ENCODE measurements at regions not wholly inside any gene's neighbourhood (a gene's known extent, or its start where the extent isn't known, plus 50 kb on each side); places are given as distances from the start of the nearest gene placed in this dataset.

DNA sequence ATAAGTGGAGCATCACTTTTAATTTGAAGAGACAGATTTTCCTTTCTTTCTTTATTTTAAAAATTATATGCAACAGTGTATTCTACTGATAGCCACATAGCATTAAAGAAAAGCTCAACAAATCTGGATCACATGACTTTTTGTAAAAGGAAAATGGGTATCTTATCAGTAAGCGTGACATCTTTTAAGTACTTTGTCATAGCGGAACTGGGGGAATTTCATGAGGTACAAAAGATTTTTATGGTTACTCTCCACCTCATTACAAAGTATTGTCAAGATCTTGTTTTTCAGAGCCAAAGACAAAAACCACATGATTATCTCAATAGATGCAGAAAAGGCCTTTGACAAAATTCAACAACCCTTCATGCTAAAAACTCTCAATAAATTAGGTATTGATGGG is 219.6 kb upstream of the ZPLD1 start:
- TF ChIP-seq, protein P1, sequence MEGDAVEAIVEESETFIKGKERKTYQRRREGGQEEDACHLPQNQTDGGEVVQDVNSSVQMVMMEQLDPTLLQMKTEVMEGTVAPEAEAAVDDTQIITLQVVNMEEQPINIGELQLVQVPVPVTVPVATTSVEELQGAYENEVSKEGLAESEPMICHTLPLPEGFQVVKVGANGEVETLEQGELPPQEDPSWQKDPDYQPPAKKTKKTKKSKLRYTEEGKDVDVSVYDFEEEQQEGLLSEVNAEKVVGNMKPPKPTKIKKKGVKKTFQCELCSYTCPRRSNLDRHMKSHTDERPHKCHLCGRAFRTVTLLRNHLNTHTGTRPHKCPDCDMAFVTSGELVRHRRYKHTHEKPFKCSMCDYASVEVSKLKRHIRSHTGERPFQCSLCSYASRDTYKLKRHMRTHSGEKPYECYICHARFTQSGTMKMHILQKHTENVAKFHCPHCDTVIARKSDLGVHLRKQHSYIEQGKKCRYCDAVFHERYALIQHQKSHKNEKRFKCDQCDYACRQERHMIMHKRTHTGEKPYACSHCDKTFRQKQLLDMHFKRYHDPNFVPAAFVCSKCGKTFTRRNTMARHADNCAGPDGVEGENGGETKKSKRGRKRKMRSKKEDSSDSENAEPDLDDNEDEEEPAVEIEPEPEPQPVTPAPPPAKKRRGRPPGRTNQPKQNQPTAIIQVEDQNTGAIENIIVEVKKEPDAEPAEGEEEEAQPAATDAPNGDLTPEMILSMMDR (conservative IDR thresholded peaks at IDR 0.05; ENCODE audit: low read length): no peak
- no peak for TF ChIP-seq EZH2phosphoT487 (IDR thresholded peaks at IDR 0.05; ENCODE audit: borderline replicate concordance)

Measured in Loucy (cell line).